ENCODE measurements at regions not wholly inside any gene's neighbourhood (a gene's known extent, or its start where the extent isn't known, plus 50 kb on each side); places are given as distances from the start of the nearest gene placed in this dataset.

GRCh38 chr5:2511126-2511525 lies 240.4 kb downstream of the IRX2 start:
- H4K20me1 ChIP-seq (replicated peaks; ENCODE audit: control insufficient read depth, extremely low read depth, insufficient read depth, low read length), result no peaks in the 10 kb centered on the region
- FAIRE-seq, result no peak
- no peaks in the 10 kb centered on the region for H3K79me2 ChIP-seq (ENCODE audit: control insufficient read depth, insufficient read depth, low read length)
- no peak overlapping the region for H3K27ac ChIP-seq (ENCODE audit: insufficient read depth, low read depth, low read length)
- H3K4me3 ChIP-seq (replicated peaks in 1 of 3; ENCODE audit: insufficient read depth in 1 of 3, low read depth in 1 of 3, low read length in 3 of 3), result no peak overlapping the region
- peaks cover 19% of the 10 kb centered on the region for H3K9me3 ChIP-seq (replicated peaks; ENCODE audit: control insufficient read depth, insufficient read depth, low read length)
- no peaks in the 10 kb centered on the region for H3K36me3 ChIP-seq (ENCODE audit: control insufficient read depth in 2 of 2, extremely low read depth in 1 of 2, insufficient read depth in 2 of 2, low read length in 2 of 2)
- POLR2A ChIA-PET, result no interaction called here
- H2AFZ ChIP-seq (ENCODE audit: low read depth, low read length), result no peak overlapping the region
- dilution Hi-C loops (cut with MboI; ENCODE audit: extremely low pct_ligation_motif_present, low sequenced_read_pairs) (no loop called here), intact Hi-C loops (cut with micrococcal nuclease) (no loop called here)
- H3K9ac ChIP-seq (replicated peaks; ENCODE audit: extremely low read depth, insufficient read depth, low read length), result no peak overlapping the region
- no peaks in the 10 kb centered on the region for H3K27me3 ChIP-seq (ENCODE audit: control insufficient read depth in 2 of 2, insufficient read depth in 2 of 2, low read length in 2 of 2)
- no peaks in the 10 kb centered on the region for H3K4me1 ChIP-seq (ENCODE audit: control insufficient read depth, extremely low read depth, insufficient read depth, low read length)
- no peak overlapping the region for H3K4me2 ChIP-seq (ENCODE audit: insufficient read depth, low read length)
- DNase-seq (ENCODE audit: low read depth, low spot score), result no peak
- TF ChIP-seq JUN (IDR thresholded peaks at IDR 0.05; ENCODE audit: borderline replicate concordance, insufficient read depth, insufficient read length, low read depth) (no peak), CTCF (IDR thresholded peaks at IDR 0.05; ENCODE audit: extremely low read depth in 1 of 2, insufficient read depth in 1 of 2, low read depth in 1 of 2, low read length in 2 of 2) (no peak), FOS (IDR thresholded peaks at IDR 0.05; ENCODE audit: borderline replicate concordance, insufficient read depth, low read length) (no peak), POLR2A (IDR thresholded peaks at IDR 0.05; ENCODE audit: low read depth, low read length) (no peak), MAX (IDR thresholded peaks at IDR 0.05; ENCODE audit: insufficient read depth, insufficient read length) (no peak), GATA2 (IDR thresholded peaks at IDR 0.05; ENCODE audit: insufficient read depth, insufficient read length, low read depth, low read length) (no peak), EZH2 (IDR thresholded peaks at IDR 0.05; ENCODE audit: borderline replicate concordance, low read depth, low read length, severe bottlenecking) (no peak), MYC (IDR thresholded peaks at IDR 0.05; ENCODE audit: low read depth, low read length) (no peak), POLR2AphosphoS5 (IDR thresholded peaks at IDR 0.05; ENCODE audit: insufficient read depth, low read depth, low read length) (no peak)
- BruUV-seq (replicated peaks), result no TSS peak
- no peaks in the 10 kb centered on the region for H3K9me1 ChIP-seq (replicated peaks; ENCODE audit: control insufficient read depth, extremely low read depth, insufficient read depth, low read length)
- CTCF ChIA-PET, result no interaction called here

Measured in endothelial cell of umbilical vein (primary cell).